IMR-90 (cell line): ENCODE measurements at regions not wholly inside any gene's neighbourhood (a gene's known extent, or its start where the extent isn't known, plus 50 kb on each side); places are given as distances from the start of the nearest gene placed in this dataset.

Experiments
- BHLHE40 ChIP-seq: fragments of 150-350 bp; IDR thresholded peaks from 2 replicates; pipeline ENCODE4 v1.6.1; 2016; ENCODE audit warnings: mild to moderate bottlenecking, low read depth, low read length
- CEBPB ChIP-seq: IDR thresholded peaks from 2 replicates; pipeline ENCODE4 v1.6.1; 2012; ENCODE audit warnings: low read depth, low read length, improper control_type of control experiment
- CHD1 ChIP-seq: IDR thresholded peaks from 2 replicates; pipeline ENCODE4 v1.6.1; 2012; ENCODE audit warnings: low read depth, low read length, improper control_type of control experiment
- MAZ ChIP-seq: IDR thresholded peaks from 2 replicates; pipeline ENCODE4 v1.6.1; 2012; ENCODE audit warnings: low read depth, mild to moderate bottlenecking, low read length, improper control_type of control experiment, moderate library complexity, borderline replicate concordance
- POLR2A ChIP-seq: IDR thresholded peaks from 2 replicates; pipeline ENCODE4 v1.6.1; 2012; ENCODE audit warnings: mild to moderate bottlenecking, low read depth, low read length
- RAD21 ChIP-seq: IDR thresholded peaks from 2 replicates; pipeline ENCODE4 v1.6.1; 2012; ENCODE audit warnings: low read length, improper control_type of control experiment
- RFX5 ChIP-seq: IDR thresholded peaks from 2 replicates; pipeline ENCODE4 v1.8.0; 2012; ENCODE audit warnings: low read depth, mild to moderate bottlenecking, low read length, moderate library complexity
- SMC3 ChIP-seq: fragments of 150-350 bp; IDR thresholded peaks from 2 replicates; pipeline ENCODE4 v1.6.1; 2016; ENCODE audit warnings: low read depth, mild to moderate bottlenecking, antibody characterized with exemption, low read length, moderate library complexity
- TF ChIP-seq, protein P1 (sequence below): conservative IDR thresholded peaks from 2 replicates; pipeline ENCODE4 v1.5.1; 2012; ENCODE audit warnings: mild to moderate bottlenecking, low read depth, low read length, improper control_type of control experiment

DNA sequence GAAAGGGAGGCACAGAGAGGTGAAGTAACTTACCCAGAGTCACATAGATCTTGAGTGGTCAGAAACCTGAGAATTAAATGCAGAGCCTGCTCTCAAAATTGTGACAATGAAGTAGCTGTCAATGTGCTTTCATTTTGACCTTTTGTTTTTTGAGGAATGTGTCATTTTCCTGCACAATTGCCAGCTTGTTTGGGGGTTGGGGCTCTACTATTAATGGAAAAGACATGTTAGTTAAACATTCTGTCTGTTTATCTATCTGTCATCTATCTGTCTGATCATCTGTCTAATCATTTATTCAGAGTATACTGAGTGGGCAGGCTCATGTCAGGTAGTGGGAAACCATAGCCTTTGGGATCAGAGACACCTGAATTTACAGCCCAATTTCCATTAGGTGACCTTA, 428.4 kb downstream of the TSN start:
- TF ChIP-seq, protein P1, sequence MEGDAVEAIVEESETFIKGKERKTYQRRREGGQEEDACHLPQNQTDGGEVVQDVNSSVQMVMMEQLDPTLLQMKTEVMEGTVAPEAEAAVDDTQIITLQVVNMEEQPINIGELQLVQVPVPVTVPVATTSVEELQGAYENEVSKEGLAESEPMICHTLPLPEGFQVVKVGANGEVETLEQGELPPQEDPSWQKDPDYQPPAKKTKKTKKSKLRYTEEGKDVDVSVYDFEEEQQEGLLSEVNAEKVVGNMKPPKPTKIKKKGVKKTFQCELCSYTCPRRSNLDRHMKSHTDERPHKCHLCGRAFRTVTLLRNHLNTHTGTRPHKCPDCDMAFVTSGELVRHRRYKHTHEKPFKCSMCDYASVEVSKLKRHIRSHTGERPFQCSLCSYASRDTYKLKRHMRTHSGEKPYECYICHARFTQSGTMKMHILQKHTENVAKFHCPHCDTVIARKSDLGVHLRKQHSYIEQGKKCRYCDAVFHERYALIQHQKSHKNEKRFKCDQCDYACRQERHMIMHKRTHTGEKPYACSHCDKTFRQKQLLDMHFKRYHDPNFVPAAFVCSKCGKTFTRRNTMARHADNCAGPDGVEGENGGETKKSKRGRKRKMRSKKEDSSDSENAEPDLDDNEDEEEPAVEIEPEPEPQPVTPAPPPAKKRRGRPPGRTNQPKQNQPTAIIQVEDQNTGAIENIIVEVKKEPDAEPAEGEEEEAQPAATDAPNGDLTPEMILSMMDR: no peak
- TF ChIP-seq CHD1 (no peak), MAZ (no peak), POLR2A (no peak), BHLHE40 (no peak), RAD21 (no peak), CEBPB (no peak), SMC3 (no peak), RFX5 (no peak)
